Loucy (cell line): ENCODE measurements at regions not wholly inside any gene's neighbourhood (a gene's known extent, or its start where the extent isn't known, plus 50 kb on each side); places are given as distances from the start of the nearest gene placed in this dataset.

Experiments
- EZH2phosphoT487 ChIP-seq: fragments of 200-600 bp; IDR thresholded peaks from 2 replicates; pipeline ENCODE4 v1.6.1; 2018; ENCODE audit warnings: antibody characterized with exemption, mild to moderate bottlenecking, moderate library complexity, borderline replicate concordance
- TF ChIP-seq, protein P1 (sequence below): fragments of 200-600 bp; sonication (generic); conservative IDR thresholded peaks from 2 replicates; pipeline ENCODE4 v1.5.1; 2014; ENCODE audit warnings: mild to moderate bottlenecking, antibody characterized with exemption, low read length

DNA sequence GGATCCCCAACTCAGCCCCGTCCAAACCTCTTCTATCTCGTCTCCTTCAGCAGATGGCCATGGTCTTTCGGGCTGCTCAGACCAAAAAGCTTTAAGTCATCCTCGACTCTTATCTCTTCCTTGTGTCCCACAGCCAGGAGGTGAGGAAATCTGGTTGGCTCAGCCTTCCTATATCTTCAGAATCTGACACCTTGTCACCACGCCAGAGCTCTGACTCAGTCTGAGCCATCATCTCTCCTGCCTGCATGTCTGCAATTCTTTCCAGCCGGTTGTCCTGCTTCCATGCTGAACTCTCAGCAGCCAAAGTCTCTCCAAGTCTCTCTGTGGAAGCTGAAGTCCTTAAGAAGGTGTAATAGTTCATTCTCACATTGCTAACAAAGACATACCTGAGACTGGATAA, 419.3 kb upstream of the ADAMTS16 start:
- TF ChIP-seq, protein P1, sequence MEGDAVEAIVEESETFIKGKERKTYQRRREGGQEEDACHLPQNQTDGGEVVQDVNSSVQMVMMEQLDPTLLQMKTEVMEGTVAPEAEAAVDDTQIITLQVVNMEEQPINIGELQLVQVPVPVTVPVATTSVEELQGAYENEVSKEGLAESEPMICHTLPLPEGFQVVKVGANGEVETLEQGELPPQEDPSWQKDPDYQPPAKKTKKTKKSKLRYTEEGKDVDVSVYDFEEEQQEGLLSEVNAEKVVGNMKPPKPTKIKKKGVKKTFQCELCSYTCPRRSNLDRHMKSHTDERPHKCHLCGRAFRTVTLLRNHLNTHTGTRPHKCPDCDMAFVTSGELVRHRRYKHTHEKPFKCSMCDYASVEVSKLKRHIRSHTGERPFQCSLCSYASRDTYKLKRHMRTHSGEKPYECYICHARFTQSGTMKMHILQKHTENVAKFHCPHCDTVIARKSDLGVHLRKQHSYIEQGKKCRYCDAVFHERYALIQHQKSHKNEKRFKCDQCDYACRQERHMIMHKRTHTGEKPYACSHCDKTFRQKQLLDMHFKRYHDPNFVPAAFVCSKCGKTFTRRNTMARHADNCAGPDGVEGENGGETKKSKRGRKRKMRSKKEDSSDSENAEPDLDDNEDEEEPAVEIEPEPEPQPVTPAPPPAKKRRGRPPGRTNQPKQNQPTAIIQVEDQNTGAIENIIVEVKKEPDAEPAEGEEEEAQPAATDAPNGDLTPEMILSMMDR, result no peak
- no peak for TF ChIP-seq EZH2phosphoT487
